Peyer's patch (tissue), 4 donors: ENCODE measurements at regions not wholly inside any gene's neighbourhood (a gene's known extent, or its start where the extent isn't known, plus 50 kb on each side); places are given as distances from the start of the nearest gene placed in this dataset.

ENCODE experiments used
- POLR2A ChIP-seq, 2 donors: fragments of 450-650 bp; IDR thresholded peaks; one replicate each; pipeline ENCODE4 v1.5.1; 2017; ENCODE audit warnings: antibody characterized with exemption in 2 of 2, mild to moderate bottlenecking in 2 of 2, moderate library complexity in 2 of 2
- TF ChIP-seq, protein P1 (sequence below), 6 experiments: fragments of 450-650 bp in 4 of 6; fragments of 200-600 bp in 2 of 6; sonication (generic) in 1 of 6; IDR thresholded peaks; one replicate each; pipeline ENCODE4 v1.5.1; 2017 to 2019; ENCODE audit warnings: antibody characterized with exemption in 6 of 6, mild to moderate bottlenecking in 3 of 6, moderate library complexity in 1 of 6

- TF ChIP-seq, protein P1, sequence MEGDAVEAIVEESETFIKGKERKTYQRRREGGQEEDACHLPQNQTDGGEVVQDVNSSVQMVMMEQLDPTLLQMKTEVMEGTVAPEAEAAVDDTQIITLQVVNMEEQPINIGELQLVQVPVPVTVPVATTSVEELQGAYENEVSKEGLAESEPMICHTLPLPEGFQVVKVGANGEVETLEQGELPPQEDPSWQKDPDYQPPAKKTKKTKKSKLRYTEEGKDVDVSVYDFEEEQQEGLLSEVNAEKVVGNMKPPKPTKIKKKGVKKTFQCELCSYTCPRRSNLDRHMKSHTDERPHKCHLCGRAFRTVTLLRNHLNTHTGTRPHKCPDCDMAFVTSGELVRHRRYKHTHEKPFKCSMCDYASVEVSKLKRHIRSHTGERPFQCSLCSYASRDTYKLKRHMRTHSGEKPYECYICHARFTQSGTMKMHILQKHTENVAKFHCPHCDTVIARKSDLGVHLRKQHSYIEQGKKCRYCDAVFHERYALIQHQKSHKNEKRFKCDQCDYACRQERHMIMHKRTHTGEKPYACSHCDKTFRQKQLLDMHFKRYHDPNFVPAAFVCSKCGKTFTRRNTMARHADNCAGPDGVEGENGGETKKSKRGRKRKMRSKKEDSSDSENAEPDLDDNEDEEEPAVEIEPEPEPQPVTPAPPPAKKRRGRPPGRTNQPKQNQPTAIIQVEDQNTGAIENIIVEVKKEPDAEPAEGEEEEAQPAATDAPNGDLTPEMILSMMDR (IDR thresholded peaks at IDR 0.05), result no peak
- TF ChIP-seq POLR2A (IDR thresholded peaks at IDR 0.05), result no peak
Measured at GRCh38 chrX:95974890-95975289, 709.8 kb upstream of the DIAPH2 start.
